Body of pancreas (tissue), 4 donors: ENCODE measurements at regions not wholly inside any gene's neighbourhood (a gene's known extent, or its start where the extent isn't known, plus 50 kb on each side); places are given as distances from the start of the nearest gene placed in this dataset.

Experiments used
- ATAC-seq: fragments of 150-250 bp; one replicate; pipeline ENCODE4 v1.9.1; 2016
- DNase-seq, 4 donors: peaks; one replicate each; pipeline ENCODE4 v3.0.0-alpha.2; 2019
- H3K27ac ChIP-seq, 4 donors: fragments of 200-600 bp; sonication (generic); 1 replicate in 3 of 4; 2 replicates in 1 of 4; pipeline versions ENCODE4 v1.5.1 to v1.6.1; 2016 to 2019; ENCODE audit warnings: mild to moderate bottlenecking in 1 of 4, mixed read lengths in 1 of 4, moderate library complexity in 1 of 4
- H3K27me3 ChIP-seq, 2 donors: fragments of 200-600 bp; sonication (generic); one replicate each; pipeline ENCODE4 v1.6.0; 2016; ENCODE audit warnings: mild to moderate bottlenecking in 1 of 2
- H3K36me3 ChIP-seq, 2 donors: fragments of 200-600 bp; sonication (generic); replicated peaks in 1 of 2; 2 replicates each; pipeline ENCODE4 v1.5.1; 2016; ENCODE audit warnings: low read depth in 2 of 2; ENCODE audit not compliant: insufficient read depth in 1 of 2
- H3K4me1 ChIP-seq: fragments of 200-600 bp; sonication (generic); one replicate; pipeline ENCODE4 v1.6.0; 2016
- H3K4me3 ChIP-seq, 2 donors: fragments of 200-600 bp; sonication (generic); 1 replicate in 1 of 2; 2 replicates in 1 of 2; pipeline ENCODE4 v1.5.1; 2016 to 2019
- H3K9me3 ChIP-seq, 3 donors: fragments of 200-600 bp; sonication (generic); 1 replicate in 2 of 3; 2 replicates in 1 of 3; pipeline ENCODE4 v1.5.1; 2016
- CTCF ChIP-seq, 7 experiments: fragments of 450-650 bp in 4 of 7; fragments of 200-600 bp in 3 of 7; sonication (generic) in 3 of 7; IDR thresholded peaks; one replicate each; pipeline ENCODE4 v1.5.1; 2016 to 2019; ENCODE audit warnings: antibody characterized with exemption in 7 of 7
- POLR2A ChIP-seq, 3 donors: fragments of 450-650 bp; IDR thresholded peaks; one replicate each; pipeline ENCODE4 v1.6.1; 2016; ENCODE audit warnings: antibody characterized with exemption in 3 of 3, mild to moderate bottlenecking in 2 of 3
- WGBS, 2 donors: methylation state at CpG; one replicate each; pipeline ENCODE4 v1.1.5; 2017; 5-methylcytosine and 5-hydroxymethylcytosine counted together
- intact Hi-C: fragments of 100-400 bp; cut with DNase I; formaldehyde crosslinking; loops from one replicate; pipeline ENCODE4 v1.15.1; 2023

- no peaks in the 10 kb centered on the region for H3K4me1 ChIP-seq
- no peak overlapping the region for H3K27ac ChIP-seq
- no peak for DNase-seq
- H3K4me3 ChIP-seq = no peak overlapping the region
- H3K27me3 ChIP-seq = no peaks in the 10 kb centered on the region
- 44 to 52% methylated on average over 1 of the region's 1 CpG for WGBS, 2 donors
- TF ChIP-seq POLR2A (IDR thresholded peaks at IDR 0.05) = no peak
- TF ChIP-seq CTCF (IDR thresholded peaks at IDR 0.05) = no peak
- no peak for ATAC-seq
- no peaks in the 10 kb centered on the region for H3K36me3 ChIP-seq
- intact Hi-C loops = no loop called here
- no peaks in the 10 kb centered on the region for H3K9me3 ChIP-seq
These were observed 713.2 kb upstream of the CCDC179 start for GRCh38 chr11:23573429-23573828.

- H3K9me3 ChIP-seq = no peaks in the 10 kb centered on the region
- H3K27me3 ChIP-seq = no peaks in the 10 kb centered on the region
- ATAC-seq (no peak), DNase-seq (no peak)
- no peaks in the 10 kb centered on the region for H3K4me1 ChIP-seq
- 71 to 79% methylated on average over 3 of the region's 3 CpGs for WGBS, 2 donors
- H3K27ac ChIP-seq = no peak overlapping the region
- TF ChIP-seq POLR2A (IDR thresholded peaks at IDR 0.05) (no peak), CTCF (IDR thresholded peaks at IDR 0.05) (no peak)
- intact Hi-C loops = no loop called here
- H3K36me3 ChIP-seq = no peaks in the 10 kb centered on the region
- H3K4me3 ChIP-seq = no peak overlapping the region
These were observed 713.9 kb upstream of the CCDC179 start for GRCh38 chr11:23574149-23574548.

- WGBS, 2 donors = 77 to 79% methylated on average over 2 of the region's 2 CpGs
- intact Hi-C loops = no loop called here
These were observed 717.0 kb upstream of the CCDC179 start for GRCh38 chr11:23577296-23577695.

GRCh38 chr11:23585416-23586104 is 725.3 kb upstream of the CCDC179 start:
- intact Hi-C loops = no loop called here
- H3K9me3 ChIP-seq = no peaks in the 10 kb centered on the region
- ATAC-seq (no peak), DNase-seq (no peak)
- WGBS, 2 donors = 83 to 91% methylated on average over 2 of the region's 2 CpGs
- no peaks in the 10 kb centered on the region for H3K36me3 ChIP-seq
- TF ChIP-seq POLR2A (IDR thresholded peaks at IDR 0.05) (no peak), CTCF (IDR thresholded peaks at IDR 0.05) (no peak)
- H3K4me3 ChIP-seq = no peak overlapping the region
- no peaks in the 10 kb centered on the region for H3K4me1 ChIP-seq
- no peaks in the 10 kb centered on the region for H3K27me3 ChIP-seq
- no peak overlapping the region for H3K27ac ChIP-seq

More at GRCh38 chr11:23577296-23577695, 717.0 kb upstream of the CCDC179 start:
- ATAC-seq (no peak), DNase-seq (no peak)
- H3K4me1 ChIP-seq = no peaks in the 10 kb centered on the region
- no peak overlapping the region for H3K4me3 ChIP-seq
- no peaks in the 10 kb centered on the region for H3K36me3 ChIP-seq
- TF ChIP-seq CTCF (IDR thresholded peaks at IDR 0.05) = no peak
- TF ChIP-seq POLR2A (IDR thresholded peaks at IDR 0.05) = no peak
- H3K27me3 ChIP-seq = no peaks in the 10 kb centered on the region
- no peaks in the 10 kb centered on the region for H3K9me3 ChIP-seq
- H3K27ac ChIP-seq = no peak overlapping the region

GRCh38 chr11:23586173-23586572 is 725.9 kb upstream of the CCDC179 start:
- WGBS, 2 donors = 27 to 49% methylated on average over 1 of the region's 1 CpG
- Histone ChIP-seq H3K27me3 (no peaks in the 10 kb centered on the region), H3K36me3 (no peaks in the 10 kb centered on the region), H3K27ac (no peak overlapping the region), H3K9me3 (no peaks in the 10 kb centered on the region), H3K4me1 (no peaks in the 10 kb centered on the region), H3K4me3 (no peak overlapping the region)
- no peak for ATAC-seq
- intact Hi-C loops = no loop called here
- DNase-seq = no peak
- TF ChIP-seq POLR2A (IDR thresholded peaks at IDR 0.05) (no peak), CTCF (IDR thresholded peaks at IDR 0.05) (no peak)
